Spleen (tissue), 11 donors: ENCODE measurements at regions not wholly inside any gene's neighbourhood (a gene's known extent, or its start where the extent isn't known, plus 50 kb on each side); places are given as distances from the start of the nearest gene placed in this dataset.

Experiments
- DNase-seq: peaks from one replicate; pipeline ENCODE4 v3.0.0-alpha.2; 2020
- H3K27ac ChIP-seq, 8 donors: fragments of 200-600 bp; sonication (generic) in 7 of 8; 1 replicate in 4 of 8; 2 replicates in 4 of 8; pipeline versions ENCODE4 v1.5.0 to v1.8.0; 2016 to 2021; ENCODE audit warnings: inconsistent platforms in 4 of 8, mild to moderate bottlenecking in 4 of 8, moderate library complexity in 1 of 8
- H3K27me3 ChIP-seq, 7 donors: fragments of 200-600 bp; sonication (generic) in 6 of 7; replicated peaks in 1 of 7; 1 replicate in 4 of 7; 2 replicates in 3 of 7; pipeline versions ENCODE4 v1.5.0 to v1.8.0; 2016 to 2021; ENCODE audit warnings: inconsistent platforms in 3 of 7, mild to moderate bottlenecking in 1 of 7
- H3K36me3 ChIP-seq, 6 donors: fragments of 200-600 bp; sonication (generic) in 5 of 6; 1 replicate in 4 of 6; 2 replicates in 2 of 6; pipeline versions ENCODE4 v1.5.0 to v1.8.0; 2016 to 2021; ENCODE audit warnings: inconsistent platforms in 2 of 6
- H3K4me1 ChIP-seq, 6 donors: fragments of 200-600 bp; sonication (generic) in 5 of 6; 1 replicate in 3 of 6; 2 replicates in 3 of 6; pipeline versions ENCODE4 v1.5.0 to v1.8.0; 2016 to 2021; ENCODE audit warnings: inconsistent platforms in 3 of 6
- H3K4me3 ChIP-seq, 8 donors: fragments of 200-600 bp; sonication (generic) in 7 of 8; 1 replicate in 4 of 8; 2 replicates in 4 of 8; pipeline versions ENCODE4 v1.5.0 to v1.8.0; 2016 to 2021; ENCODE audit warnings: inconsistent platforms in 4 of 8, mild to moderate bottlenecking in 4 of 8, moderate library complexity in 2 of 8
- H3K9me3 ChIP-seq, 8 donors: fragments of 200-600 bp; sonication (generic) in 7 of 8; 1 replicate in 4 of 8; 2 replicates in 4 of 8; pipeline versions ENCODE4 v1.5.0 to v1.8.0; 2016 to 2021; ENCODE audit warnings: inconsistent platforms in 4 of 8
- CTCF ChIP-seq, 11 experiments: fragments of 200-600 bp in 7 of 11; fragments of 450-650 bp in 4 of 11; sonication (generic) in 4 of 11; IDR thresholded peaks in 8 of 11; conservative IDR thresholded peaks in 3 of 11; 1 replicate in 7 of 11; 2 replicates in 4 of 11; pipeline versions ENCODE4 v1.4.0 to v1.8.0; 2016 to 2021; ENCODE audit warnings: antibody characterized with exemption in 11 of 11, inconsistent platforms in 4 of 11, mild to moderate bottlenecking in 1 of 11
- POLR2A ChIP-seq, 3 donors: fragments of 450-650 bp; IDR thresholded peaks; one replicate each; pipeline ENCODE4 v1.5.1; 2017; ENCODE audit warnings: antibody characterized with exemption in 3 of 3, mild to moderate bottlenecking in 1 of 3
- POLR2AphosphoS5 ChIP-seq, 3 donors: sonication (generic); formaldehyde crosslinking; IDR thresholded peaks; one replicate each; pipeline ENCODE4 v1.5.1; 2017; ENCODE audit warnings: antibody characterized with exemption in 3 of 3
- WGBS, 5 donors: extraction: QIAGEN DNeasy Blood & Tissue Kit in 3 of 5; methylation state at CpG; one replicate each; pipeline versions ENCODE4 v1.1.5 to v1.1.7; 2013 to 2018; 5-methylcytosine and 5-hydroxymethylcytosine counted together
- intact Hi-C: fragments of 100-400 bp; cut with DNase I; formaldehyde crosslinking; loops from one replicate; pipeline ENCODE4 v1.15.0; 2023; ENCODE audit warnings: low total_unique reads
- donor health status: healthy with polysubstance abuse.
- donor health status: DM: no; HTN: no; CAD: no; lungs with moderate emphysema.
- donor health status: DM: no; HTN: no; CAD: no.
- donor health status: Bipolar disorder and iron deficiency.
- donor health status: healthy.
- donor health status: DM: no; HTN: no; CAD: no.
- donor health status: DM: yes; HTN: yes; CAD: no.

DNA sequence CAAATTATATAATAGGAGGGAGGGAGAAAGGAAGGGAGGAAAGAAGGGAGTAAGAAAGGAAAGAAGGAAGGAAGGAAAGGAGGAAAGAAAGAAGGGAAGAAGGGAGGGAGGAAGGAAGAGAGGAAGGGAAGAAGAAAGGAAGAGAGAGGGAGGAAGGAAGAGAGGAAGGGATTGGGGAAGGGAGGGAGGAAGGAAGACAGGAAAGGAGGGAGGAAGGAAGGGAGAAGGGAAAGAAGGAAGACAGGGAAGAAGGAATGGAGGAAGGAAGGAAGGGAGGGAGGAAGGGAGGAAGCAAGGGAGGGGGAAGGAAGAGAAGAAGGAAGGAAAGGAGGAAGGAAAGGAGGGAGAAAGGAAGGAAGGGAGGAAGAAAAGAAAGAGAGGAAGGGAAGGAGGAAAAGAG is 660.5 kb downstream of the EPM2A start:
- Histone ChIP-seq H3K4me1 (no peaks in the 10 kb centered on the region), H3K9me3 (peaks cover 0 to 19% (median 0%) of the 10 kb centered on the region in 8 donors), H3K27me3 (no peaks in the 10 kb centered on the region), H3K27ac (no peak overlapping the region), H3K36me3 (no peaks in the 10 kb centered on the region), H3K4me3 (no peak overlapping the region)
- intact Hi-C loops = no loop called here
- no peak for TF ChIP-seq POLR2AphosphoS5 (IDR thresholded peaks at IDR 0.05)
- no peak for TF ChIP-seq POLR2A (IDR thresholded peaks at IDR 0.05)
- TF ChIP-seq CTCF (IDR thresholded peaks at IDR 0.05 in 8 of 11, conservative IDR thresholded peaks at IDR 0.05 in 3 of 11) = no peak
- no peak for DNase-seq

DNA sequence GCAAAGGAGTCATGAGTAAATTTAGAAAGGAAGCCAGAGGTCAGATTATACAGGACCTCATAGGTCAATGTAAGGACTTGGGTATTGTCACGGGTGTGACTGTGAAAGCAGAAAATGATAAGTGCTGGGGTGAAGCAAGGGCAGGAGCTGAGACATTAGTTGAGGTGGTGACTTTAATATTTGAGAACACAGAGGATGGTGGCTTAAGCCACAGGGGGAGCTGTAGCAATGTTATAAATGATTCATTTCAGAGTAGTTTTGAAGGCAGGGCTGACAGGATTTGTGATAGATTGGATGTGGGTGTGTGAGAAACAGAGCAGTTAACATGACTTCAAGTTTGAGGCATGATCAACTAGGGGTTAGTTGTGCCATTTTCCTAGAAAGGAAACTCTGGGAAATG is 659.9 kb downstream of the EPM2A start:
- Histone ChIP-seq H3K9me3 (peaks cover 0 to 19% (median 0%) of the 10 kb centered on the region in 8 donors), H3K4me3 (no peak overlapping the region), H3K36me3 (no peaks in the 10 kb centered on the region), H3K27me3 (no peaks in the 10 kb centered on the region), H3K4me1 (no peaks in the 10 kb centered on the region), H3K27ac (no peak overlapping the region)
- TF ChIP-seq POLR2AphosphoS5 (IDR thresholded peaks at IDR 0.05) (no peak), CTCF (IDR thresholded peaks at IDR 0.05 in 8 of 11, conservative IDR thresholded peaks at IDR 0.05 in 3 of 11) (no peak), POLR2A (IDR thresholded peaks at IDR 0.05) (no peak)
- intact Hi-C loops = no loop called here
- 59 to 77% (median 71%) methylated on average over 1 of the region's 1 CpG for WGBS, 5 donors
- DNase-seq = no peak

DNA sequence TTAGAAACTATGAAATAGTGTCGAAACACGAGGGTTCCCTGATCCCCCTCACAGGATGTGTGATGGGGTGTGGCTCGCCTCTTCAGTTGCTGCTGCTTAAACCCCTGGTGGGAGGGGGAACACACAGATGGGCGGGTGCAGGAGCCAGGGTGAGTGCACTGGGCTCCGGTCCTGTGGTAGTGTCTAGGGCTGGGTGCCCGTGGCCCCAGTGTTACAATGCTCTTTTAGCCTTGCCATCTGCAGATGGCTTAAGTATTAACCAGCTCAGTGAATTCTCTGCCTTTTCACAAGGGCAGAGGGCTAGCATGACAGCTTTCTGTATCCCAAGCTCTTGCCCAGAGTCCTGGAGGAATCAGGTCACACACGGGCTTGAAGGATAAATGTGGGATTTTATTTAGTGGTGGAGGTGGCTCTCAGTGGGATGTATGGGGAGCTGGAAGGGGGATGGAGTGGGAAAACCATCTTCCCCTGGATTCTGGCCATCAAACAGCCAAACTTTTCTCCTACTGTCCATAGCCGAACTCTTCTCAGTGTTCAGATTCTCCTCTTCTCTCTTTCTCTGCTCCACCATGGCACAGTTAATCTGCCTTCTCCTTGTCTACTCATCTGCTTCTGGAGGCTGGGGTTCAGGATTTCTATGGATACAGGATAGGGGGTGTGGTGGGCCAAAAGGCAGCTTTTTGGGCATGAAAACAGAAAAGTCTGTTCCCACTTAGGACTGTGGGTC is 659.0 kb downstream of the EPM2A start:
- no peak for DNase-seq
- no peak for TF ChIP-seq CTCF (IDR thresholded peaks at IDR 0.05 in 8 of 11, conservative IDR thresholded peaks at IDR 0.05 in 3 of 11)
- 78 to 90% (median 86%) methylated on average over 8 of the region's 8 CpGs for WGBS, 5 donors
- H3K36me3 ChIP-seq = no peaks in the 10 kb centered on the region
- H3K27me3 ChIP-seq = no peaks in the 10 kb centered on the region
- H3K9me3 ChIP-seq = peaks cover 0 to 19% (median 0%) of the 10 kb centered on the region in 8 donors
- intact Hi-C loops = no loop called here
- no peak overlapping the region for H3K4me3 ChIP-seq
- H3K27ac ChIP-seq = no peak overlapping the region
- H3K4me1 ChIP-seq = no peaks in the 10 kb centered on the region

GRCh38 chr6:145077382-145077781 is 657.9 kb downstream of the EPM2A start:
- Histone ChIP-seq H3K27me3 (no peaks in the 10 kb centered on the region), H3K36me3 (no peaks in the 10 kb centered on the region), H3K4me1 (no peaks in the 10 kb centered on the region), H3K27ac (no peak overlapping the region), H3K9me3 (peaks cover 0 to 13% (median 0%) of the 10 kb centered on the region in 8 donors), H3K4me3 (no peak overlapping the region)
- TF ChIP-seq POLR2A (IDR thresholded peaks at IDR 0.05) = no peak
- no peak for TF ChIP-seq CTCF (IDR thresholded peaks at IDR 0.05 in 8 of 11, conservative IDR thresholded peaks at IDR 0.05 in 3 of 11)
- TF ChIP-seq POLR2AphosphoS5 (IDR thresholded peaks at IDR 0.05) = no peak
- intact Hi-C loops = no loop called here
- 84 to 90% (median 88%) methylated on average over 1 of the region's 1 CpG for WGBS, 5 donors
- DNase-seq = no peak
